ENCODE measurements at regions not wholly inside any gene's neighbourhood (a gene's known extent, or its start where the extent isn't known, plus 50 kb on each side); places are given as distances from the start of the nearest gene placed in this dataset.

- peaks cover 0 to 3% of the 10 kb centered on the region in 2 experiments; a peak in 1 of 5 replicates for H3K9me3 Mint-ChIP-seq
- H4K91ac ChIP-seq (ENCODE audit: insufficient read length, low read depth, low read length): no peak overlapping the region
- no peak overlapping the region for H2BK5ac ChIP-seq (ENCODE audit: insufficient read length, low read length)
- H2BK20ac ChIP-seq (ENCODE audit: low read depth, low read length, poor library complexity, severe bottlenecking): no peak overlapping the region
- no peaks in the 10 kb centered on the region for H4K20me1 ChIP-seq (ENCODE audit: control insufficient read depth, insufficient read depth, insufficient read length)
- H3K27me3 Mint-ChIP-seq (ENCODE audit: low read depth): no peaks in the 10 kb centered on the region
- no peaks in the 10 kb centered on the region; a peak in 2 of 4 replicates for H3K4me1 Mint-ChIP-seq
- H3K4me3 Mint-ChIP-seq: no peak overlapping the region
- H3K4me2 ChIP-seq (ENCODE audit: insufficient read depth, insufficient read length, low read length): no peak overlapping the region
- H3K9ac ChIP-seq (ENCODE audit: extremely low read depth, insufficient read length, low read length): no peak overlapping the region
- no peak overlapping the region for H3K56ac ChIP-seq (ENCODE audit: insufficient read length, low read depth, low read length)
- WGBS (ENCODE audit: extremely low coverage, insufficient read length, low lambda C conversion rate): no CpG with 5 or more reads among the region's 2 CpGs
- H3K27ac Mint-ChIP-seq: no peak overlapping the region
- H3K79me1 ChIP-seq (ENCODE audit: insufficient read depth, low read depth, low read length, poor library complexity, severe bottlenecking): no peaks in the 10 kb centered on the region
- no peaks in the 10 kb centered on the region for H3K9me3 ChIP-seq (ENCODE audit: control insufficient read depth, low read depth, low read length)
- no peaks in the 10 kb centered on the region for H3K4me1 ChIP-seq (ENCODE audit: insufficient read depth, low read length)
- H4K5ac ChIP-seq (ENCODE audit: insufficient read length, low read depth, low read length): no peak overlapping the region
- H3K23me2 ChIP-seq (ENCODE audit: insufficient read length, low read depth, low read length, poor library complexity, severe bottlenecking): no peaks in the 10 kb centered on the region
- no peak overlapping the region for H3K23ac ChIP-seq (ENCODE audit: insufficient read length, low read depth, low read length)
- TF ChIP-seq CTCF (conservative IDR thresholded peaks at IDR 0.05): no peak
- no peak overlapping the region for H3K18ac ChIP-seq (ENCODE audit: insufficient read length, low read depth, low read length)
- no peak overlapping the region for H2AFZ ChIP-seq (ENCODE audit: low read length)
- no peak overlapping the region for H2BK15ac ChIP-seq (ENCODE audit: low read depth, low read length)
- no peaks in the 10 kb centered on the region; a peak in 1 of 7 replicates for H3K36me3 Mint-ChIP-seq (ENCODE audit: insufficient read depth in 1 of 3, low read depth in 3 of 3)
- H3T11ph ChIP-seq (ENCODE audit: low read length): no peak overlapping the region
- no peak overlapping the region for H3K4ac ChIP-seq (ENCODE audit: low read depth, low read length)
- H3K27me3 ChIP-seq (ENCODE audit: insufficient read depth, low read length): no peaks in the 10 kb centered on the region
- no peak overlapping the region for H2BK12ac ChIP-seq (ENCODE audit: insufficient read length, low read depth, low read length)
- H2AK5ac ChIP-seq (ENCODE audit: insufficient read length, low read length): no peak overlapping the region
- no peak overlapping the region for H2BK120ac ChIP-seq (ENCODE audit: low read depth, low read length, poor library complexity, severe bottlenecking)
- H3K27ac ChIP-seq (ENCODE audit: insufficient read length, low read depth, low read length): no peak overlapping the region
- no peaks in the 10 kb centered on the region for H3K79me2 ChIP-seq (ENCODE audit: insufficient read depth, low read length)
- no peak overlapping the region for H3K14ac ChIP-seq (ENCODE audit: insufficient read depth, low read length)
- no peak overlapping the region for H4K8ac ChIP-seq (replicated peaks; ENCODE audit: insufficient read length, low read depth, low read length)
- no peak for DNase-seq
Observed at GRCh38 chr5:122236270-122237040, 75.6 kb upstream of the SNCAIP start.

All from H9 (cell line).